Fibroblast of lung (primary cell): ENCODE measurements at regions not wholly inside any gene's neighbourhood (a gene's known extent, or its start where the extent isn't known, plus 50 kb on each side); places are given as distances from the start of the nearest gene placed in this dataset.

Source experiments
- EZH2 ChIP-seq: IDR thresholded peaks from 2 replicates; pipeline ENCODE4 v1.5.1; 2012; ENCODE audit warnings: low read length, control low read depth, mild to moderate bottlenecking; ENCODE audit errors: missing control alignments
- TF ChIP-seq, protein P1 (sequence below), 2 donors: IDR thresholded peaks in 1 of 2; conservative IDR thresholded peaks in 1 of 2; 1 replicate in 1 of 2; 2 replicates in 1 of 2; pipeline ENCODE4 v1.5.1; 2011 to 2012; ENCODE audit warnings: low read length in 2 of 2, control low read depth in 1 of 2, inconsistent platforms in 1 of 2, low read depth in 1 of 2, mild to moderate bottlenecking in 1 of 2

DNA sequence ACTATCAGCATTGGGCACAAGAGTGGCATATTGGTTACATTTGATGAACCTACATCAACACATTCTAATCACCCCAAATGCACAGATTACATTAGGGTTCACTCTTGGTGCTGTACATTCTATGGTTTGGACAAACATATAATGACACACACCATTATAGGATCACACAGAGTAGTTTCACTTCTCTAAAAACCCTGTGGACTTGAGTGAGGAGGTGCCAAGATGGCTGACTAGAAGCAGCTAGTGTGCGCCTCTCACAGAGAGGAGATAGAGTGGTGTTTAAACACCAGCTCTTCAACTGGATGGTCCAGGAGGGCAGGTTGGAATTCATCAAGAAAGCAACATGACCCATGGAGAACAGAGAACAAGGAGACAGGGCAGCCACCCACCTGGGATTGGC, 265.6 kb downstream of the TDRD3 start:
- TF ChIP-seq EZH2, result no peak
- TF ChIP-seq, protein P1, sequence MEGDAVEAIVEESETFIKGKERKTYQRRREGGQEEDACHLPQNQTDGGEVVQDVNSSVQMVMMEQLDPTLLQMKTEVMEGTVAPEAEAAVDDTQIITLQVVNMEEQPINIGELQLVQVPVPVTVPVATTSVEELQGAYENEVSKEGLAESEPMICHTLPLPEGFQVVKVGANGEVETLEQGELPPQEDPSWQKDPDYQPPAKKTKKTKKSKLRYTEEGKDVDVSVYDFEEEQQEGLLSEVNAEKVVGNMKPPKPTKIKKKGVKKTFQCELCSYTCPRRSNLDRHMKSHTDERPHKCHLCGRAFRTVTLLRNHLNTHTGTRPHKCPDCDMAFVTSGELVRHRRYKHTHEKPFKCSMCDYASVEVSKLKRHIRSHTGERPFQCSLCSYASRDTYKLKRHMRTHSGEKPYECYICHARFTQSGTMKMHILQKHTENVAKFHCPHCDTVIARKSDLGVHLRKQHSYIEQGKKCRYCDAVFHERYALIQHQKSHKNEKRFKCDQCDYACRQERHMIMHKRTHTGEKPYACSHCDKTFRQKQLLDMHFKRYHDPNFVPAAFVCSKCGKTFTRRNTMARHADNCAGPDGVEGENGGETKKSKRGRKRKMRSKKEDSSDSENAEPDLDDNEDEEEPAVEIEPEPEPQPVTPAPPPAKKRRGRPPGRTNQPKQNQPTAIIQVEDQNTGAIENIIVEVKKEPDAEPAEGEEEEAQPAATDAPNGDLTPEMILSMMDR (conservative IDR thresholded peaks at IDR 0.05 in 1 of 2, IDR thresholded peaks at IDR 0.05 in 1 of 2; ENCODE audit: low read depth in 1 of 2, low read length in 2 of 2), result no peak
